HG02943 (cell line): ENCODE measurements at regions not wholly inside any gene's neighbourhood (a gene's known extent, or its start where the extent isn't known, plus 50 kb on each side); places are given as distances from the start of the nearest gene placed in this dataset.
"Not testable (repeated sequence)": the region's sequence is repeated elsewhere in the genome, so short reads cannot be mapped to it uniquely, and the experiment has no call there.

ENCODE experiments used
- ATAC-seq: cut with Tn5 transposase; IDR thresholded peaks from one replicate; pipeline ENCODE4 v1.9.1; 2021; ENCODE audit warnings: mild to moderate bottlenecking, low read depth, moderate library complexity; ENCODE audit not compliant: unreplicated experiment

DNA sequence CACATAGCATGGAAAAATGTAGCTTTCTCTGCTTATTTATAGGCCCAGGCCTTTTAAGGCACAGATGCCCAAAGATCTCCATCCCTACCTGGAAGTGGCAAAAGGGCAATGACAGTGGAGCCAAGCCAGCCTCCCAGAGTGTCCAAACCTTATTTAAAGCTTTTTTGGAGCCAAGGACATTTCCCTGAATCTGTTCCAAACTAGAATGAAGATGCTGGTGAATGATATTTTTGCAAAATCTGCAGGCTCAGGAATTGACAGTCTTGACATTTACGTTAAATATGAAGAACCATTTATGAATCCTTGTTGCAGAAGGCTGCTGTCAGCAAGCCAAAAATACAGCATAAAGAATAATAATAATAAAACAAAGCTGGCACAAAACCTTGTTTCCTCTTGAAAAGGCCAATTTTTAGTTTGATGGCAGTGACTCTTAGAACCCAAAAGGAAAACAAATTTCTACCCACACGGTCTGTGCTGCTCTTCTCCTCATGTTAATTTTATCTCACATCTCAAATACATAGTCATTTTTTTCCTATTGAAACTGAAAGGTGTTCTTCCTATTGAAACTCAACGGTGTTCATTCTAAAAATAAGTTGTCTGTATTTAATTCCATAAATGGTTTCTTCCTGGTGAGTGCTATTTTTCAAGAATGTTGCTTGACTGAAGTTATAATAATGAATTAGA lies 206.3 kb upstream of the TBL1X start:
- no peak for ATAC-seq

DNA sequence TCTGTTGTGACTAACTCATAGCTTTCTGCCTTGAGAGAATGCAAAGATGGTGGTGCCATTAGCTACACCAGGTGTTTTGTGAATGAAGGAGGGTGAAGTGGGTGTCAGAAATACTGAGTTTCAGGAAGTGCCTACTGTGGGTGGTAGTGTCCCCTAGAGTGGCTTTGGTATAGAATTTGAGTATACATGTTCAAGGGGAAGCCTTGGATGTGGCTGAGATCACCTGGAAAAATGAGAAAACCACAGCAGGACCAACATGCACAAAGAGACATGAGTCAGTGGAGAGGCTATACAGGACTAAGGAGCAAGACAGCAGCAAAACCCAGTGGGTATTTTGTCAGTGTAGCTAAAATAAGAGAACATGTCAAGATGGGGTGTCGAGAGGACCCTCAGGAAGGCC lies 204.3 kb upstream of the TBL1X start:
- ATAC-seq = no peak

DNA sequence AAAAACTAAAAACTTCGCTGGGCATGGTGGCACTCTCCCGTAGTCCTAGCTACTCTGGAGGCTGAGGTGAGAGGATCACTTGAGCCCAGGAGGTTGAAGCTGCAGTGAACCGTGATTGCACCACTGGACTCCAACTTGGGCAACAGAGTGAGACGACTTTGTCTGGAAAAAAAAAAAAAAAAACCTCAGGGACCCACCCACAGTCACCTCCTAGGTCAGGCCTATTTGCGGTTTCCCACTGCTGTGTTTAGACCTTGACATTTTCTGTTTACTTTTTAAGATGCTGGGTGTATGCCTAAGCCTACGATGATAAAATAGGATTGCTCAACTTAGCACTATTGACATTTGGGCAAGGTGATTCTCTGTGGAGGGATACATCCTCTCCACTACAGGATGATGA lies 197.4 kb upstream of the TBL1X start:
- no peak for ATAC-seq

DNA sequence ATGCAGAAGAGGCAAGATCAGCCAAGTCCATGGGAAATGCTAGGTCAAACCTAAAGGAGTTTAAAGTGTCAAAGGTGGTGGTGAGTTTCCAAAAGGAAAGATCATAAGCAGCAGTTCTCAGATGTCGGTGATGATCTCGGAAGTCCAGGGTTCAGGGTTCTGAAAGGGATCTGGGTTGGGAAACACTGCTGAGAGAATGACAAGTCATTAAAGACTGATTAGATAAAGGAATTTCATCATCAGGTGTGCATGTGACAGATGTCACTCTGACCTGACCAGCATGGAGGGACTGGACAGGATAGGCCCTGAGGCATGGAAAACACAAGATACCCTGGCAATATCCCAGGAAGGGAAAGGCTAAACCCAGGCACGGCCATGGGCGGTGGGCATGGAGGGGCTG lies 195.7 kb upstream of the TBL1X start:
- no peak for ATAC-seq

DNA sequence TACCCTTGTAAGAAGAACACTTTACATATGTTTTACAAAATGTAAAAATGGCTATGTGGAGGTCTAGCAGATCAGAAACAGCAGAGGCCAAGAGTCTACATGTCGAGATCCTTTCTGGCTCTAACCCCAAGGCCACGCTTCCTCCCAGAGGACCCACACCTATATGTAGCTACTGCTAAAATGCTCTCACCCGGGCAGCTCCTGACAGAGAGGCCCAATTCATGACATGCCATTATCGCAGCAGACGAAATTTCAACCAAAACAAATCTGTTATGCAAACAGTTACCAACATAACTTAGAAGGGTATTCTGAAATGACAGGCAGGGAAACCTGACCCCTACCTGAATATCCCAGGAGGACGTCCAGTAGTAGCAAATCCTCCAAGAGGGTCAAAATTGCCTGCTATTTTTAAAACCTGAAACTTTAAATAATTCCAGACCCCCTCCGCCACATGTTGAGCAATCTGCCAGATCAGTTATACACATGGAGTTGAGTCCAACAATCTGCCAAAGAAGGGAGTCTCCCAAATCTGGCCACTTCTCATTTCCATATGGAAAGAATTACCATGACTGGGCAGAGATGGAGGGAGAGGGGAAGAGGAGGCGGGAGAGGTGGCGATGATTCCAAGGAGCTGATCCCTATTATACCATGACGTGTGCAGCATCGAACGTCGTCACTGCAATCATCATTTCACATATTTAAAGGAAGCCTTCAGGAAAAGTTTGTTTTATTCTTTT lies 192.9 kb upstream of the TBL1X start:
- no peak for ATAC-seq

DNA sequence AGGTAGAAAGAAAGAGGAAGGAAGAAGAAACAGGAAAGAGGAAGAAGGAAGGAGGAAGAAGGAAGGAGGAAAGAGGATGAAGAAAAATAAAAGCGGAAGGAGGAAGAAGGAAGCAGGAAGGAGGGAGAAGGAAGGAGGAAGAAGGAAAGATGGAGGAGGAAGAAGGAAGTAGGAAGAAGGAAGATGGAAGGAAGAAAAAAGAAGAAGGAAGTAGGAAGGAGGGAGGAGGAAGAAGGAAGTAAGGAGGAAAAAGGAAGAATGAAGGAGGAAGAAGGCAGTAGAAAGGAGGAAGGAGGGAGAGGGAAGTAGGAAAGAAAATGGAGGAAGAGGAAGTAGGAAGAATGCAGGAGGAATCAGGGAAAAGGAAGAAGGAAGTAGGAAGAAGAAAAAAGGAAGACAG lies 191.1 kb upstream of the TBL1X start:
- no peak for ATAC-seq

DNA sequence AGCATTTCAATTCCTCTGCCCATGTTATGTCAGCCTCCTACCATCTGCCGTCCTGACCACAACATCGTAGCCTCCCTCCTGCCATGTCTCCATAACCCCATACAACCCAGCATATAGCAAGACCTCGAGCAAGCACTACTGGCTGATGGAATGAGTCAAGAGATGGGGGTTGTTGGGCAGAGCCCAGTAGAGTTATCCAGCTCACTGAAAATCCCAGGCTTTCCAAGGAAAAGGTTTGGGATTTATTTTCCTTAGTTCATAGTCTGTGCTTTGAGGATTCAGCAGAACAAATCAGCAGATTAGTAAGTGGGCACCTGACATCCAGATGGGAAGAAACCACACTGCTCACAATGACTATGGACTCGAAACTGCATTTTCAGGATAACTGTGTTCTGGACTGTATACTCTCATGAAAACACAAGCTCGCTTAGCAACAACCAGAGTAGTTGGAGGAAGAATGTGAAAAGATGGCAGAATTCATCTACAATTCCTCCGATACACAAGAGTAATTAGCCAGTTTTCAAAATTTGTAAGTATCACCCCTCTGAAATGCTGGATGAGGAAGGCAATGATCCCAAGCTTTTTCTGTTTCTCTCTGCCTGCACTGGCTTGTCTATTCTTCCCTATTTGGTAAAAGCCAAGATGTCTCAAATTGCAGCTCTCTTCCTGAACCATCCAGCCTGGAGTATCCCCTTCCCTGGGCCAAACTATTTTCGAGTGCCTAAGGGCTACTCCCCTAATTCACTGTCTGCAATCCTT lies 186.2 kb upstream of the TBL1X start:
- no peak for ATAC-seq

DNA sequence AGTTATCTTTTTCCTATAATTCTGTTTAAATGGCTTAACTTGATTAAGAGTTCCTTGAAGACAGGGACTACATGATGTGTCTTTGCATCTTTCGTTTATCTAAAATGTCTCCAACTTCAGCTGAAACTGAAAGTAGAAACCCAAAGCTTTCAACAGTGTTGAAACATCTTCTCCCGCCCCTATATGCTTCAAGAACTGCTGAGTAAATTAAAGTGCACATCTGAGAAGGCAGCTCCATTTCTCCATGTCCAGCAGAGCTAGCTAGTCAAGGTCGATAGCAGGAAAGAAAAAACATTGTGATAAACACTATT lies 185.7 kb upstream of the TBL1X start:
- ATAC-seq = no peak

DNA sequence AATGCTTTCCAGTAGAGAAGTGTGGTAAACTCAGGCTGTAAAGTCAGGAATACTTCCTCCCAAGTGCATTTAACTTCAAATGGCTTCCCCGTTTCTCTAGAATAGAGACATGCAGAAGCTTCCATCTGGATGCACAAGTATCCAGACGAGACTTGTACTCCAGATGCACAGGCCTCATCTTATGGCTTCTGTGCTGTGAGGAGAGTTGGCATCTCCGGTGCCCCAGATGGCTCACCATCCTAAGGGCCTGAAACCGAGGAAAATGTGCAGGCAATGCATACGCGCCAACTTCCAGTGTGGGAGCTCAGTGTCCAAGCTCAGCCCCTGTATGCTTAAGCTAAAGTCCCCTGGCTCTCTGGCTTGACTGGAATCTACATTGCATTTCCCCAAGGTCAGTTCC lies 184.0 kb upstream of the TBL1X start:
- ATAC-seq = no peak

DNA sequence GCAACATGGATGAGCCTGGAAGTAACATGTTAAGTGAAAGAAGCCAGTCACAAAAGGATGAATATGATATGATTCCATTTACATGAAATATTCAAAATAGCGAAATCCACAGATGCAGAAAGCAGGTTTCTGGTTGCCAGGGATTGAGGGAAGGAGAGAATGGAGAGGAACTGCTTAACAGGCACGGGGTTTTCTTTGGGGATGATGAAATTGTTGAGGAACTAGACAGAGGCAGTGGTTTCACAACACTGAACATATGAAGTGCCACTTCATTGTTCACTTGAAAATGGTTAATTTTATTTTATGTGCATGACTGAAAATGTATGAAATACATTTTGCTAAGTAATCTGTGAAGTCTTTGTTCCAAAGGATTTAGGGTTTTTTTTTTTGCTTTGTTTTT lies 182.5 kb upstream of the TBL1X start:
- ATAC-seq = no peak

DNA sequence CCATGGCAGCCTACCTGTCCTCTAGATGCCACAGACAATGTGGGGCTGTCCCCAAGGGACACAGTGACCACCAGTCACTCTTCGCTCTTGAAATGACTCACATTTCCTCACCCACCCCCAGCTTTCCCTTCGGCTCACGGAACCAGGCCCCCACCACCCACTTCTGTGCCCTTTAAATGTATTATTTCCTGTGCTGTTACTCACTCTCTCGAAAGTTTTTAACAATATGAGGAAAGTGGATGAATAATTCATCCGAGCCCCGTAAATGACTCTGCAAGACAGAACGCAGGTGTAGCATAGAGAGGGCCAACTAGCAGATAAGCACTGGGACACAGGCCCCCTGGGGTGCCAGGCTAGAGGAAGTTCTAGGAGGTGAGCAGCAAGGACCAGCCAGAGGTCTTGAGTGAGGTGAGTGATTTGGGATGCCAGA lies 179.5 kb upstream of the TBL1X start:
- no peak for ATAC-seq

DNA sequence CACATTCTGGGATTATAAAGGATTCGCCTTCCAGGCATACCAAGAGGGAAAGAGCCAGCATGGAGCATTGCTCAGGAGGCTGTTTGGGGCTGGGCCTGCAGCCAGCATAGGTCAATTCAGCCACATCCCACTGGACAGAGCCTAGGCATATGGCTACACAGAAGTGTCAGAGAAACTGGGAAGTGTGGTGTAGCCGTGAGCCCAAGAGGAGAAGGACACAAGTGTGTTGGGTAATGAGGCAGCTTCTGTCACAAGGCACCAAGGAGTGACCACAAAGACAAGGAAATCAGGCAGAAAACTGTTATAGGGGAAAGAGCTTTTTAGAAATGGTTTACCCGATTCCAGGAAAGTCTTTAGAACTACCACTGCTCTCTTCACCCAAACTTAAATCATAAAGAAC lies 178.6 kb upstream of the TBL1X start:
- ATAC-seq = no peak

DNA sequence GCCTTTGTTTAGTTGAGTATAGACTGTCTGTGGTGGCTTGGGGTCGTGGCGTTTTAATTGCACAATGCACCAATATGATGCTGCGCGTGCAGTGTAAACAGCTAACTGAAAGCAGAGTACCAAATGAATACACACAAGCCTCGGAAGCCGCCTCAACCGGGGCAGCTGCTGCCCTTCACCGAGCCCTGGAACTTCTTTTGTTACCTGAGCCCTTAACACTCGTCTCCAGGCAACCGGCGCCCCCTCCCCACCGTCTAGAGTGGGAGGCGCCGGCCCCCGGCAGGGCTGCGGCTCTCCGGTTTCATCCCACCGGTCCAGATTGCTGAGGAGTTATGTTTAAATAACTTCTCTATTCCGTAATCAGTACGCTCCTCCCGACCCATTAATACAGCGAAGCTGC lies 173.2 kb upstream of the TBL1X start:
- no peak for ATAC-seq

DNA sequence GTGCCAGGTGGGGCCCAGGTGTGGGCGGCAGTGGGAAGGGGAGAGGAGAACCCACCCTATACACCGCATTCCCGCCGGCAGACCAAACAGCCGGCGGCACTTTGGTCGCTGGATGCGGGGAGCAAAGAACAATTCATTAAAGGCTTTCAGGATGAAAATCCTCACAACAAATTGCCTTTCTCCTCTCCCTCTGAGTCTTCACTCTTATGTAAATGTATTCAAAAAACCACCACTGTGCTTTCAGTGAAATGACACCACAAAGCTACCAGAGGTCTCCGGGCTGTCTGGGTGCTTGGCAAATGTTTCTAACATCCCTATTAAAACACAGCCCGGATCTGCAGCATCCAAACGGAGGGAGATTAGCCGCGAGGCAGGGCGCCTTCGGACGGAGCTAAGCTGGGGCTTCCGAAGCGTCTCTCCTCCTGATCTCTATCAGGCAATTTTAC lies 171.8 kb upstream of the TBL1X start:
- ATAC-seq = no peak

DNA sequence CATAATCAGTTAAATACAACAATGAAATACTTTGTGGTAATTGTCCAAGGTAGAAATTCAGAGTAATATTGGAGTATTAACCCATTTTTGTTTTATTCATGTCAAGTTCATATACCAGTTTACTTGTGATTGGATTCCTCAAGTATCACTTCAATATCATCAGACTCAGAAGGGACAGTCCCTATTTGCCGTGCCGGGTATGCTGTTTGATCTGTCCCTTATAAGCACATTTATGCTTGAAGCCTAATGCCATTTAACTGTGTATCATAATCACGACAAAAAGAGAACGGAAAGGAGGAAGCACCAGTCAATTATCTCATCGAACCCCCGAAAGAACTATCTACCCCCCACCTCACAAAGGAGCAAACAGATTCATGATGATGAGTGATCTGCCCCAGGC lies 171.0 kb upstream of the TBL1X start:
- ATAC-seq = no peak

DNA sequence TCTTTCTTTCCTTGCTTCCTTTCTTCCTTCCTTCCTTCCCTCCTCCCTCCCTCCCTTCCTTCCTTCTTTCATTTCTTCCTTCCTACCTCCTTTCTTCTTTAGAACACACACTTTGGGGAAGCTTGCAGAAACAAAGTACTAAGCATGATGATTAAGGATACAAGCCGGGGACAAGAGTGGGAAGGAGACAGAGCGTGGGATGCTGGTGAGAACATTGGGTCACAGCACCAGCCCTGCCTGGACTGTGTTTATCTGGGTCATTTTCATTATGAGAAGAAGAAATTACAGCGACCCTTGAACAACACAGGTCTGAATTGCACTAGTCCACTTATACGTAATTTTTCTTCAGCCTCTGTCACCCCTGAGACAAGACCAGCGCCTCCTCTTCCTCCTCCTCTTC lies 169.3 kb upstream of the TBL1X start:
- no peak for ATAC-seq

DNA sequence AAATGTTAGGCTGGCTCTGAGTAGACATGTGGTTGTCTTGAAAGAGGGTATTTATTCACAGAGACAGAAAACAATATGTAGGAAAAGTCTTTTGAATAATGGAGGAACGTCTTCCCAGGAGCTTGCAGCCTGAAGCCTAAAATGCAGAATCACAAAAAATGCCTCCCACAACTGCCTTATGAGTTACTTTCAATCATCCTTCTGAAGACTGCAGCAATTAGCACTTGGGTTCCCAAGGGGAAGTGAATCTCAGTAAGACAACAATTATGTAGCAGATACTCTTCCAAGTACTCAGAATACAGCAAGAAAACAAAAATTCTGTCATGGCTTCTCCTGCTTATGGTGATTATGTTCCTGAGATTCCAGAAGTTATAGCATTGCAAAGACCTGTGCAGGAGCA lies 166.6 kb upstream of the TBL1X start:
- ATAC-seq = no peak

DNA sequence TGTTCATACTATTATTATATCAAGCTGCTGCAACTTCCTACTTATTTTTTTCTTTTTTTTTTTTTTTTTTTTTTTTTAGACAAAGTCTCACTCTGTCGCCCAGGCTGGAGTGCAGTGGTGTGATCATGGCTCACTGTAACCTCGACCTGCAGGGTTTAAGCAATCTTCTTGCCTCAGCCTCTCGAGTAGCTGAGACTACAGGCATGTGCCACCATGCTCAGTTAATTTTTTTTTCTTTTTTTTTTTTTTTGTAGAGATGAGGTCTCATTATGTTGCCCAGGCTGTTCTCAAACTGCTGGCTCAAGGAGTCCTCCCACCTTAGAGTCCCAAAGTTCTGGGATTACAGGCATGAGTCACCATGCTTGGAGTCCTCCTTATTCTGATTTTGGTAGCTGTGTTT lies 165.2 kb upstream of the TBL1X start:
- ATAC-seq = not testable (repeated sequence)

DNA sequence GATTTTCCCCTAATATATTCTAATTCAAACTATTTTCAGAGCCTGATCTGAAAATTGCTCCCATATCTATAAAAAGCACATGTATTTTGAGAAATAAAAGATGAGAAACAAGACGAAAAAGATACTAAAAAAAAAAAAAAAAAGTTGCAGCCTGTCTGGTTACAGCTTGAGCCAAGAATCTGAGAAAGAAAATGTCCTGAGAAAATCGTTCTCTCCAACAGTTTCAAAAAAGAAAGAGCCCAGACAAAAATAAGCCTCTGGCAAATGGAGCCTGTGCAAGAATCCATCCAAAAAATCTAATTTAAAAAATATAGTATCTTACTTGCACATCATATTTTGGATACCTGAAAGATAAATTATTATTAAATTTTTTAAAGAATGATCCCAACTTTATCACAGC lies 163.0 kb upstream of the TBL1X start:
- no peak for ATAC-seq

DNA sequence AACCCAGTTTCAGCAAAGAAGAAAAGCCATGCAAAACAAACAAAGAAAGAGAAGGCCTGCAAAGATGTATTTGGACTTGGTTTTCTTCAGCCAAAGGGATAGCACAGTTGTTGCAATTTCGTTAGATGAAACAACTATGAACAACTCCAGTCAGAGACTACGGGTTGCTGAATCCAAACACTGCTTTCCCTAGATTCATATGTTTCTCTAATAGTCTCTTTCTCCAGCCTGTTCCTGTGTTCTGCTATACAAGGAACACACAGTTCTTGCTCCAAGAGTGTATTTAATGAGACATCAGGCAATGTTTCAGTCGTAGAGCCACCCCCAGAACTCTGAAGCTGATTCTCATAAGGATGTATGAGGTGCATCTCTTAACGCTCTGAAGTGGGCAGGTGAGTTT lies 162.5 kb upstream of the TBL1X start:
- no peak for ATAC-seq

DNA sequence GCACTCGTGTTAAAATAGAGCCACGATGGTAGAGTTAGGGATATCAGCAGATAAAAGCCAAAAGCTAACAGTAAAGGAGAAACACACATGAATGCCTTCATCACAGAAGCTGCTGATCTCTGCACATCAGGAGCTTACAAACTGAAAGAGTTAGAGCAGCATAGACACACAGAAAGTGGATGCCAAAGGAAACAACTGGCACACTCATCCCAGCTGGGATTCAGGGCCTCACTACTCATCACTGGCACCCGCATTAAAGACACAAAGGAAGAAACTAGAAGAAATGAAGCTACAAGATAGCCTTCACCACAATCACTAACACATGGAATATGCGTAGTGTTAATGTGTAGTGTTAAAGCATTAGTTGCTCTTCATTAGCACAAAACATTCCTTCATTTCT lies 156.4 kb upstream of the TBL1X start:
- no peak for ATAC-seq

DNA sequence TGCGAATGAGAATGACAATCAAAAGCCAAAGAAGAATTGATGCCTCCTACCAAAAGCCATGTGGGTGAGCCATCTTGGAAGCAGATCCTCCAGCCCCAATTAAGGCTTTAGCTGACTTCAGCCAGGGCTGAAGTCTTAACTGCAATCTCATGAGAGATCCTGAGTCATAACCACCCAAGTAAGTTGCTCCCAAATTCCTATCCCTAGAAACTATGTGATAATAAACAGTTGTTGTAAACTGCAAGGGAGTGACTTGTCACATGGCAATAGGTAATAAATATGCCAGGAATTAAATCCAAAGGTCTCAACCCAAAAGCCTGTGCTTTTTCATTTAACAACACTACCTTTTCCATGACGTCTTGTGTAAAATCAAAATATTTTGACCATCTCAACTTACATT lies 154.2 kb upstream of the TBL1X start:
- ATAC-seq = no peak
